ENCODE measurements at regions not wholly inside any gene's neighbourhood (a gene's known extent, or its start where the extent isn't known, plus 50 kb on each side); places are given as distances from the start of the nearest gene placed in this dataset.

GRCh38 chr2:102083393-102083703 is 59.2 kb upstream of the IL1R1 start:
- H3K4me3 ChIP-seq (ENCODE audit: low read depth, low read length): no peak overlapping the region
- H3K36me3 ChIP-seq: no peaks in the 10 kb centered on the region
- H3K27ac ChIP-seq: no peak overlapping the region
- TF ChIP-seq, protein P1, sequence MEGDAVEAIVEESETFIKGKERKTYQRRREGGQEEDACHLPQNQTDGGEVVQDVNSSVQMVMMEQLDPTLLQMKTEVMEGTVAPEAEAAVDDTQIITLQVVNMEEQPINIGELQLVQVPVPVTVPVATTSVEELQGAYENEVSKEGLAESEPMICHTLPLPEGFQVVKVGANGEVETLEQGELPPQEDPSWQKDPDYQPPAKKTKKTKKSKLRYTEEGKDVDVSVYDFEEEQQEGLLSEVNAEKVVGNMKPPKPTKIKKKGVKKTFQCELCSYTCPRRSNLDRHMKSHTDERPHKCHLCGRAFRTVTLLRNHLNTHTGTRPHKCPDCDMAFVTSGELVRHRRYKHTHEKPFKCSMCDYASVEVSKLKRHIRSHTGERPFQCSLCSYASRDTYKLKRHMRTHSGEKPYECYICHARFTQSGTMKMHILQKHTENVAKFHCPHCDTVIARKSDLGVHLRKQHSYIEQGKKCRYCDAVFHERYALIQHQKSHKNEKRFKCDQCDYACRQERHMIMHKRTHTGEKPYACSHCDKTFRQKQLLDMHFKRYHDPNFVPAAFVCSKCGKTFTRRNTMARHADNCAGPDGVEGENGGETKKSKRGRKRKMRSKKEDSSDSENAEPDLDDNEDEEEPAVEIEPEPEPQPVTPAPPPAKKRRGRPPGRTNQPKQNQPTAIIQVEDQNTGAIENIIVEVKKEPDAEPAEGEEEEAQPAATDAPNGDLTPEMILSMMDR (IDR thresholded peaks at IDR 0.05; ENCODE audit: low read depth, low read length): no peak
- H3K9me3 ChIP-seq (ENCODE audit: severe bottlenecking): no peaks in the 10 kb centered on the region
- peaks cover 49% of the 10 kb centered on the region for H3K27me3 ChIP-seq (ENCODE audit: insufficient read depth, low read depth, severe bottlenecking)
- DNase-seq: no peak

DNA sequence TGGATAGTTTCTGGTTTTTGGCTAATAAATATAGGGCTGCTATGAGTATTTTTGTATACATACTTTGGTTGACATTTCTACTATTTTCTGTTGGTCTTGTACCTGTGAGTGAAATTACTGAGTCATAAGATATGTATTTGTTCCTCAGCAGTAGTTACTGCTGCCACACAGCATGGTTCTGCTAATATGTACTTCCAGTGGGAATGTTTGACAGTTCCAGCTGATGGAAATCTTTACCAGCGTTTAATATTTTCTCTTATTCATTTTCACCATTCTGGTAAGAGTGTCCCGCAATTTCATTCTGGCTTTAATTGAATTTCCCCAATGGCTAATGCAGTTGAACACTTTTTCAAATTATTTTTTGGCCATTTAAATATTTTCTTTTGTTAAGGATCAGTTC is 57.9 kb upstream of the IL1R1 start:
- Histone ChIP-seq H3K4me3 (ENCODE audit: low read depth, low read length) (no peak overlapping the region), H3K9me3 (ENCODE audit: severe bottlenecking) (no peaks in the 10 kb centered on the region), H3K27me3 (ENCODE audit: insufficient read depth, low read depth, severe bottlenecking) (peaks cover 51% of the 10 kb centered on the region), H3K27ac (no peak overlapping the region), H3K36me3 (no peaks in the 10 kb centered on the region)
- TF ChIP-seq, protein P1 (IDR thresholded peaks at IDR 0.05; ENCODE audit: low read depth, low read length): no peak
- no peak for DNase-seq

DNA sequence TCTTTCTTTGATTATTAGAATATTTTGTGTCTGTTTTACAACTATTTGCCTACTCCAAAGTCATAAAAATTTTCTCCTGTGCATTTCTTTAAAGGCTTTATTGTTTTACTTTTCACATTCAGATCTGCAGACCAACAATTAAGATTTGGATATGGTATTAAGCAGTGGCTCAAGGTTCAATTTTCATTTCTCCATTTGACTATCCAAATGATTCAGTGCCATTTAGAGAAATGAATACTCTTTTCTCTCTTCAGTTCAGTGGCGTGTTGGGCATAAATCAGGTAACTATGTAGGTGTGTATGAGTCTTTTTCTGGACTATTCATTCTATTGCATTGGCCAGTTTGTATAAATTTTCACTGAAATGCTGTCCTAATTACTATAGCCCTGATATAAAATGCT is 57.3 kb upstream of the IL1R1 start:
- TF ChIP-seq, protein P1 (IDR thresholded peaks at IDR 0.05; ENCODE audit: low read depth, low read length): no peak

DNA sequence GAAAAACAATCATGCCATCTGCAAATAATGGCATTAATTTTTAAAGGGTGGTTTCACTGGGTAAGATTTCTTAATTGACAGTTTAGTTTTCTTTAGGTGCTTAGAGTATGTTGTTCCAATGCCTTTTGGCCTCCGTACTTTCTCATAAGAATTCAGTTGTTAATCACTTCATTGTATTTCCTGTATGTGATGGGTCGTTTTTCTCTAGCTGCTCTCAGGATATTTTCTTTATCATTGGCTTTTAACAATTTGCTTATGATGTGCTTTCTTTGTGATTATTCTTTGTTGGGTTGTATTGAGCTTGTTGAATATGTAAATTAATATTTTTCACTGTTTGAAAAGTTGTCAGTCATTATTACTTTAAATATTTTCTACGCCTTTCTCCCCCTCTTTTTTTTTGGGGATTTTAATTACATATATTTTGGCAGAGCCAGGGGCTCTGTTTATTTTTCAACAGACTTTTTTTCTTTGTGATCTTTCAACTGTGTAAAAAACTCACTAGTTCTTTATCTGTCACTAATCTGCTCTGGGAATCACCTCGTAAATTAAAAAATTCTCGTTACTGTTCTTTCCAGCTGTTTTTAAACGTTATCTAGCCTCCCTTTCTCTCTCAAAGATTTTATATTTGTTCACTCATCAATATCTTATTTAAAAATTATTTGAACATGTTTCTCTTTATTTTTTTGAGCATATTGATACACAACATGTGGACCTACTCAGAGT is 56.2 kb upstream of the IL1R1 start:
- Histone ChIP-seq H3K9me3 (ENCODE audit: severe bottlenecking) (no peaks in the 10 kb centered on the region), H3K27ac (no peak overlapping the region), H3K4me3 (ENCODE audit: low read depth, low read length) (no peak overlapping the region), H3K36me3 (no peaks in the 10 kb centered on the region), H3K27me3 (ENCODE audit: insufficient read depth, low read depth, severe bottlenecking) (peaks cover 44% of the 10 kb centered on the region)
- no peak for DNase-seq
- TF ChIP-seq, protein P1 (IDR thresholded peaks at IDR 0.05; ENCODE audit: low read depth, low read length): no peak

More for the DNA sequence above, 57.3 kb upstream of the IL1R1 start:
- H3K4me3 ChIP-seq (ENCODE audit: low read depth, low read length): no peak overlapping the region
- H3K9me3 ChIP-seq (ENCODE audit: severe bottlenecking): no peaks in the 10 kb centered on the region
- DNase-seq: no peak
- H3K36me3 ChIP-seq: no peaks in the 10 kb centered on the region
- no peak overlapping the region for H3K27ac ChIP-seq
- H3K27me3 ChIP-seq (ENCODE audit: insufficient read depth, low read depth, severe bottlenecking): peaks cover 47% of the 10 kb centered on the region

- no peak overlapping the region for H3K27ac ChIP-seq
- H3K4me3 ChIP-seq (ENCODE audit: low read depth, low read length): no peak overlapping the region
- no peak for DNase-seq
- H3K36me3 ChIP-seq: no peaks in the 10 kb centered on the region
- H3K9me3 ChIP-seq (ENCODE audit: severe bottlenecking): no peaks in the 10 kb centered on the region
- H3K27me3 ChIP-seq (ENCODE audit: insufficient read depth, low read depth, severe bottlenecking): peaks cover 52% of the 10 kb centered on the region
- TF ChIP-seq, protein P1 (IDR thresholded peaks at IDR 0.05; ENCODE audit: low read depth, low read length): no peak
These were observed 51.4 kb upstream of the IL1R1 start for GRCh38 chr2:102091121-102091520.

DNA sequence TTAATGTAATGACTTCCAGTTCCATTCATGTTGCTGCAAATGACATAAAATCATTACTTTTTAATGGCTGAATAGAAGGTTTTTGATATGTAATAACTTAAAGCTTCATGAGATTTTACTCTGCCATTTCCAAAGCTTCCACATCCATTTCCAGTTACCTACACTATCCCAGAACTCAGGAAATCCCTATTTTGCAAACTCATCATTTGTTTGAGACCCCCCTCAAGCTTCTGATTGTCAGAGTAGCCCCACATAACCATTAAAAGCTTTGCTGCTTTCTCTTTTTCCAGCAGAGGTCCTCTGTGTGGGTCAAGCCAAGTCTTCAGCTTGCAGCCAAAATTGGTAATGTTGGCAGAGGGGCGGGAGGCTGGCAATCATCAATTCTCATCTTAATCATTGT is 50.6 kb upstream of the IL1R1 start:
- Histone ChIP-seq H3K4me3 (ENCODE audit: low read depth, low read length) (no peak overlapping the region), H3K9me3 (ENCODE audit: severe bottlenecking) (no peaks in the 10 kb centered on the region), H3K36me3 (no peaks in the 10 kb centered on the region), H3K27me3 (ENCODE audit: insufficient read depth, low read depth, severe bottlenecking) (peaks cover 55% of the 10 kb centered on the region), H3K27ac (no peak overlapping the region)
- no peak for DNase-seq
- TF ChIP-seq, protein P1 (IDR thresholded peaks at IDR 0.05; ENCODE audit: low read depth, low read length): no peak
